ENCODE measurements at regions not wholly inside any gene's neighbourhood (a gene's known extent, or its start where the extent isn't known, plus 50 kb on each side); places are given as distances from the start of the nearest gene placed in this dataset.

- no peak for TF ChIP-seq CTCF (IDR thresholded peaks at IDR 0.05)
These were observed 199.6 kb downstream of the OGFRL1 start for GRCh38 chr6:71488186-71488585.

GRCh38 chr6:71489736-71490135, 201.1 kb downstream of the OGFRL1 start:
- no peaks in the 10 kb centered on the region for H3K9me3 ChIP-seq
- no peaks in the 10 kb centered on the region for H3K36me3 ChIP-seq
- peaks cover 0 to 10% of the 10 kb centered on the region in 2 donors for H3K4me1 ChIP-seq
- intact Hi-C loops (cut with DNase I), result loop anchor here in 1 of 2 donors (10.0 kb wide), 1 partner anchor 115 kb away; no protein-coding TSS in a partner anchor
- DNase-seq (peak in 1 of 4 donors; percentile 52), ATAC-seq (peak; percentile 91)
- no peak overlapping the region for H3K4me3 ChIP-seq
- H3K27me3 ChIP-seq, result no peaks in the 10 kb centered on the region
- no peak for TF ChIP-seq CTCF (IDR thresholded peaks at IDR 0.05)
- H3K27ac ChIP-seq, result no peak overlapping the region

More at GRCh38 chr6:71488186-71488585, 199.6 kb downstream of the OGFRL1 start:
- DNase-seq (no peak), ATAC-seq (no peak)
- intact Hi-C loops (cut with DNase I), result loop anchor here in 1 of 2 donors (10.0 kb wide), 1 partner anchor 113 kb away; no protein-coding TSS in a partner anchor
- Histone ChIP-seq H3K36me3 (no peaks in the 10 kb centered on the region), H3K27ac (no peak overlapping the region), H3K27me3 (no peaks in the 10 kb centered on the region), H3K4me1 (peaks cover 0 to 10% of the 10 kb centered on the region in 2 donors), H3K9me3 (no peaks in the 10 kb centered on the region), H3K4me3 (no peak overlapping the region)

- peaks cover 7 to 14% of the 10 kb centered on the region in 2 donors for H3K4me1 ChIP-seq
- no peak for ATAC-seq
- no peaks in the 10 kb centered on the region for H3K9me3 ChIP-seq
- no peak for TF ChIP-seq CTCF (IDR thresholded peaks at IDR 0.05)
- no peak overlapping the region for H3K27ac ChIP-seq
- no peak for DNase-seq
- no peaks in the 10 kb centered on the region for H3K36me3 ChIP-seq
- H3K27me3 ChIP-seq, result no peaks in the 10 kb centered on the region
- intact Hi-C loops (cut with DNase I), result no loop called here
- no peak overlapping the region for H3K4me3 ChIP-seq
These were observed 202.3 kb downstream of the OGFRL1 start for GRCh38 chr6:71490876-71491275.

GRCh38 chr6:71491844-71492243, 203.2 kb downstream of the OGFRL1 start:
- Histone ChIP-seq H3K36me3 (no peaks in the 10 kb centered on the region), H3K4me1 (peaks cover 7 to 14% of the 10 kb centered on the region in 2 donors), H3K27ac (no peak overlapping the region), H3K9me3 (no peaks in the 10 kb centered on the region), H3K27me3 (no peaks in the 10 kb centered on the region), H3K4me3 (no peak overlapping the region)
- ATAC-seq (peak; percentile 62), DNase-seq (no peak)
- no peak for TF ChIP-seq CTCF (IDR thresholded peaks at IDR 0.05)
- intact Hi-C loops (cut with DNase I), result no loop called here

- no peak for TF ChIP-seq CTCF (IDR thresholded peaks at IDR 0.05)
- Histone ChIP-seq H3K4me3 (no peak overlapping the region), H3K9me3 (no peaks in the 10 kb centered on the region), H3K36me3 (no peaks in the 10 kb centered on the region), H3K27me3 (no peaks in the 10 kb centered on the region), H3K27ac (no peak overlapping the region), H3K4me1 (peaks cover 7 to 14% of the 10 kb centered on the region in 2 donors)
- intact Hi-C loops (cut with DNase I), result no loop called here
- no peak for DNase-seq
- ATAC-seq, result no peak
These were observed 204.1 kb downstream of the OGFRL1 start for GRCh38 chr6:71492668-71493067.

Measured in left lung (tissue), 4 donors.